BJ (cell line): ENCODE measurements at regions not wholly inside any gene's neighbourhood (a gene's known extent, or its start where the extent isn't known, plus 50 kb on each side); places are given as distances from the start of the nearest gene placed in this dataset.

Source experiments
- CTCF ChIA-PET: fragments of 350-600 bp; formaldehyde crosslinking; extraction: SDS; loops from one replicate; lab custom pipeline; 2021; ENCODE audit warnings: antibody characterized with exemption, inconsistent platforms; lab: Yijun Ruan, JAX
- POLR2A ChIA-PET: fragments of 300-600 bp; sonication (Branson Sonifier 250); formaldehyde crosslinking; extraction: SDS; loops from one replicate; lab custom pipeline; 2021; ENCODE audit warnings: antibody characterized with exemption; lab: Charles Lee
- DNase-seq: peaks from one replicate; pipeline ENCODE4 v3.0.0-alpha.2; 2011; ENCODE audit warnings: low read depth
- H3K27me3 ChIP-seq: 2 replicates; pipeline ENCODE4 v1.6.0; 2011; ENCODE audit warnings: low read length; ENCODE audit not compliant: control insufficient read depth, insufficient read depth
- H3K36me3 ChIP-seq: 2 replicates; pipeline ENCODE4 v1.5.1; 2011; ENCODE audit warnings: low read length; ENCODE audit not compliant: control insufficient read depth, insufficient read depth
- H3K4me3 ChIP-seq: 2 replicates; pipeline ENCODE4 v1.5.1; 2011; ENCODE audit warnings: low read depth, mild to moderate bottlenecking, control low read depth, low read length
- CTCF ChIP-seq: IDR thresholded peaks from 2 replicates; pipeline ENCODE4 v1.5.1; 2011; ENCODE audit warnings: low read depth, mild to moderate bottlenecking, control low read depth, inconsistent platforms, low read length, moderate library complexity; ENCODE audit not compliant: insufficient read depth

- POLR2A ChIA-PET = no interaction called here
- CTCF ChIA-PET = no interaction called here
- TF ChIP-seq CTCF = no peak
- H3K4me3 ChIP-seq = no peak overlapping the region
- H3K36me3 ChIP-seq = no peaks in the 10 kb centered on the region
- DNase-seq = no peak
- H3K27me3 ChIP-seq = no peaks in the 10 kb centered on the region
Observed at GRCh38 chr21:35342440-35342839, 293.3 kb upstream of the RUNX1 start.

- CTCF ChIA-PET = interaction anchor here (0.9 kb wide), 1 partner anchor 10 kb away, joined by 3 read pairs; no protein-coding TSS in a partner anchor
- no peaks in the 10 kb centered on the region for H3K36me3 ChIP-seq
- H3K27me3 ChIP-seq = no peaks in the 10 kb centered on the region
- H3K4me3 ChIP-seq = no peak overlapping the region
- POLR2A ChIA-PET = interaction anchor here (0.7 kb wide), 1 partner anchor 18 kb away, joined by 3 read pairs; no protein-coding TSS in a partner anchor
- no peak for TF ChIP-seq CTCF
- no peak for DNase-seq
Observed at GRCh38 chr21:35340273-35340672, 291.2 kb upstream of the RUNX1 start.

DNA sequence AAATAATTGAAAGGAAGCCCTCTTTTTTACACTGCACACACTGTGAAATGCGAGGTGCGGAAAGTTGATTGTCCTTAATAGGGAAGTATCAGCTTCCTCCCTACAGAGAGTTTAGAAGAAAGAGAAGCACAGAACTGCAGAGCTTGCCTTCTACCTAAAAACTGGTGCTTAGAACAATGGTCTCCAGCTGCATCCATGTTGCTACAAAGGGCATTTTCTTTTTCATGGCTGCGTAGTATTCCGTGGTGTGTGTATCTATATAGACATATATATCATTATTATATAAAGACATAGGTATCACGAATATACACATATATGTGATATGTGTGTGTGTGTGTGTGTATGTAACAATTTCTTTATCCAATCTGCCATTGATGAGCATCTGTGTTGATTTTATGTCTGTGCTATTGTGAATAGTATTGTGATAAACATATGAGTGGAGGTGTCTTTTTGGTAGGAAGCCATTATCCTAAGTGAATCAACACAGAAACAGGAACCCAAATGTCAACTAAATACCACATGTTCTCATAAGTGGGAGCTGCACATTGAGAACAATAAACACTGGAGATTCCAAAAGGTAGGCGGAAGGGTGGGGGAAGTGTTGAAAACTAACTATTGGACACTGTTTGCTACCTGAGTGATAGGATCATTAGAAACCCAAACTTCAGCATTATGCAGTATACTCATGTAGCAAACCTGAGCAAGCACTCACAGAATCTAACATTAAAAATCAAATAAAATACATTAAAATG, 290.0 kb upstream of the RUNX1 start:
- POLR2A ChIA-PET = no interaction called here
- CTCF ChIA-PET = interaction anchor here (1.8 kb wide), 1 partner anchor 10 kb away, joined by 5 read pairs; no protein-coding TSS in a partner anchor
- no peak for TF ChIP-seq CTCF
- H3K4me3 ChIP-seq = no peak overlapping the region
- no peak for DNase-seq
- H3K27me3 ChIP-seq = no peaks in the 10 kb centered on the region
- H3K36me3 ChIP-seq = no peaks in the 10 kb centered on the region

- Histone ChIP-seq H3K4me3 (no peak overlapping the region), H3K27me3 (no peaks in the 10 kb centered on the region), H3K36me3 (no peaks in the 10 kb centered on the region)
- no peak for TF ChIP-seq CTCF
- ChIA-PET CTCF (interaction anchor here (1.8 kb wide), 1 partner anchor 9 kb away, joined by 5 read pairs; no protein-coding TSS in a partner anchor), POLR2A (no interaction called here)
- no peak for DNase-seq
Observed at GRCh38 chr21:35338281-35338680, 289.2 kb upstream of the RUNX1 start.

- no peak for TF ChIP-seq CTCF
- Histone ChIP-seq H3K4me3 (no peak overlapping the region), H3K27me3 (no peaks in the 10 kb centered on the region), H3K36me3 (no peaks in the 10 kb centered on the region)
- ChIA-PET POLR2A (no interaction called here), CTCF (interaction anchor here (1.8 kb wide), 1 partner anchor 8 kb away, joined by 5 read pairs; no protein-coding TSS in a partner anchor)
- DNase-seq = no peak
Observed at GRCh38 chr21:35337573-35337972, 288.5 kb upstream of the RUNX1 start.
